ENCODE measurements at regions not wholly inside any gene's neighbourhood (a gene's known extent, or its start where the extent isn't known, plus 50 kb on each side); places are given as distances from the start of the nearest gene placed in this dataset.

- Histone ChIP-seq H3K4me1 (ENCODE audit: control insufficient read depth in 1 of 2, insufficient read depth in 2 of 2, low read length in 2 of 2) (no peaks in the 10 kb centered on the region), H3K36me3 (ENCODE audit: control insufficient read depth in 1 of 2, insufficient read depth in 2 of 2, low read length in 2 of 2) (no peaks in the 10 kb centered on the region), H3K9me3 (ENCODE audit: control insufficient read depth in 1 of 2, insufficient read depth in 1 of 2, low read depth in 1 of 2, low read length in 2 of 2) (no peaks in the 10 kb centered on the region), H3K79me2 (ENCODE audit: insufficient read depth, low read length) (no peaks in the 10 kb centered on the region), H3K4me2 (ENCODE audit: low read length) (no peak overlapping the region), H4K20me1 (ENCODE audit: insufficient read depth) (no peaks in the 10 kb centered on the region), H3K9me2 (ENCODE audit: insufficient read depth) (no peaks in the 10 kb centered on the region), H3K27ac (ENCODE audit: low read depth, low read length) (no peak overlapping the region), H3K27me3 (ENCODE audit: insufficient read depth, low read length) (no peaks in the 10 kb centered on the region), H2AFZ (ENCODE audit: low read depth, low read length, poor library complexity, severe bottlenecking) (no peak overlapping the region), H3K4me3 (replicated peaks in 1 of 2; ENCODE audit: low read depth in 1 of 2, low read length in 2 of 2) (no peak overlapping the region), H3K9ac (ENCODE audit: low read length) (no peak overlapping the region)
- ChIA-PET POLR2A (no interaction called here), CTCF (no interaction called here), RAD21 (ENCODE audit: low non-redundant PET in 1 of 2, low total read pairs in 2 of 2, uncharacterized antibody in 2 of 2, unreplicated experiment in 2 of 2) (no interaction called here)
- TF ChIP-seq EZH2phosphoT487 (IDR thresholded peaks at IDR 0.05; ENCODE audit: borderline replicate concordance) (no peak), SRF (IDR thresholded peaks at IDR 0.05; ENCODE audit: low read depth) (no peak), FOSL1 (IDR thresholded peaks at IDR 0.05; ENCODE audit: low read depth) (no peak), SIN3A (IDR thresholded peaks at IDR 0.05; ENCODE audit: low read depth) (no peak), YY1 (IDR thresholded peaks at IDR 0.05; ENCODE audit: extremely low read depth, insufficient replicate concordance, low read depth, low read length) (no peak), CEBPB (IDR thresholded peaks at IDR 0.05; ENCODE audit: low read depth) (no peak), CBX3 (IDR thresholded peaks at IDR 0.05; ENCODE audit: low read depth) (no peak), POLR2AphosphoS5 (IDR thresholded peaks at IDR 0.05; ENCODE audit: low read depth, low read length) (no peak), POLR2A (IDR thresholded peaks at IDR 0.05; ENCODE audit: borderline replicate concordance, extremely low read depth, insufficient read depth, insufficient read length) (no peak), SP1 (IDR thresholded peaks at IDR 0.05; ENCODE audit: low read depth) (no peak), ZNF274 (IDR thresholded peaks at IDR 0.05; ENCODE audit: low read depth, low read length) (no peak), JUND (IDR thresholded peaks at IDR 0.05) (no peak), RAD21 (IDR thresholded peaks at IDR 0.05; ENCODE audit: low read depth) (no peak)
- TF ChIP-seq, protein P1, sequence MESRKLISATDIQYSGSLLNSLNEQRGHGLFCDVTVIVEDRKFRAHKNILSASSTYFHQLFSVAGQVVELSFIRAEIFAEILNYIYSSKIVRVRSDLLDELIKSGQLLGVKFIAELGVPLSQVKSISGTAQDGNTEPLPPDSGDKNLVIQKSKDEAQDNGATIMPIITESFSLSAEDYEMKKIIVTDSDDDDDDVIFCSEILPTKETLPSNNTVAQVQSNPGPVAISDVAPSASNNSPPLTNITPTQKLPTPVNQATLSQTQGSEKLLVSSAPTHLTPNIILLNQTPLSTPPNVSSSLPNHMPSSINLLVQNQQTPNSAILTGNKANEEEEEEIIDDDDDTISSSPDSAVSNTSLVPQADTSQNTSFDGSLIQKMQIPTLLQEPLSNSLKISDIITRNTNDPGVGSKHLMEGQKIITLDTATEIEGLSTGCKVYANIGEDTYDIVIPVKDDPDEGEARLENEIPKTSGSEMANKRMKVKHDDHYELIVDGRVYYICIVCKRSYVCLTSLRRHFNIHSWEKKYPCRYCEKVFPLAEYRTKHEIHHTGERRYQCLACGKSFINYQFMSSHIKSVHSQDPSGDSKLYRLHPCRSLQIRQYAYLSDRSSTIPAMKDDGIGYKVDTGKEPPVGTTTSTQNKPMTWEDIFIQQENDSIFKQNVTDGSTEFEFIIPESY (IDR thresholded peaks at IDR 0.05; ENCODE audit: extremely low read depth, insufficient replicate concordance, low read length), result no peak
- TF ChIP-seq, protein P2, sequence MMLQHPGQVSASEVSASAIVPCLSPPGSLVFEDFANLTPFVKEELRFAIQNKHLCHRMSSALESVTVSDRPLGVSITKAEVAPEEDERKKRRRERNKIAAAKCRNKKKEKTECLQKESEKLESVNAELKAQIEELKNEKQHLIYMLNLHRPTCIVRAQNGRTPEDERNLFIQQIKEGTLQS (IDR thresholded peaks at IDR 0.05), result no peak
- intact Hi-C loops (cut with micrococcal nuclease), result no loop called here
- no peak for ATAC-seq
- no TSS peak for BruUV-seq (replicated peaks)
- no peak for DNase-seq (ENCODE audit: low read depth, low spot score)
These were observed 330.5 kb downstream of the FGF9 start for GRCh38 chr13:22001336-22001735.

Data from HCT116 (cell line).